Loucy (cell line): ENCODE measurements at regions not wholly inside any gene's neighbourhood (a gene's known extent, or its start where the extent isn't known, plus 50 kb on each side); places are given as distances from the start of the nearest gene placed in this dataset.

Experiments used
- H2AFZ ChIP-seq: fragments of 200-600 bp; sonication (generic); 2 replicates; pipeline ENCODE4 v1.6.0; 2016; ENCODE audit warnings: antibody characterized with exemption, mild to moderate bottlenecking, low read length, moderate library complexity
- H3F3A ChIP-seq: fragments of 200-600 bp; 2 replicates; pipeline ENCODE4 v1.6.0; 2016; ENCODE audit warnings: antibody characterized with exemption, low read depth, mild to moderate bottlenecking
- H3K27me3 ChIP-seq: fragments of 200-600 bp; sonication (generic); 2 replicates; pipeline ENCODE4 v1.6.1; 2014; ENCODE audit warnings: low read length, mild to moderate bottlenecking; ENCODE audit not compliant: insufficient read depth, poor library complexity, severe bottlenecking
- H3K36me3 ChIP-seq: fragments of 200-600 bp; sonication (generic); 2 replicates; pipeline ENCODE4 v1.6.1; 2016; ENCODE audit warnings: low read length; ENCODE audit not compliant: insufficient read depth
- H3K4me1 ChIP-seq: fragments of 200-600 bp; sonication (generic); 2 replicates; pipeline ENCODE4 v1.5.1; 2014; ENCODE audit warnings: low read length, mild to moderate bottlenecking; ENCODE audit not compliant: insufficient read depth, poor library complexity, severe bottlenecking
- H3K4me2 ChIP-seq: fragments of 200-600 bp; sonication (generic); 2 replicates; pipeline ENCODE4 v1.6.0; 2014; ENCODE audit warnings: antibody characterized with exemption, low read length, low read depth, mild to moderate bottlenecking; ENCODE audit not compliant: poor library complexity, severe bottlenecking
- H3K4me3 ChIP-seq: fragments of 200-600 bp; sonication (generic); 2 replicates; pipeline ENCODE4 v1.5.1; 2014; ENCODE audit warnings: low read length, mild to moderate bottlenecking, mixed read lengths; ENCODE audit not compliant: poor library complexity, severe bottlenecking
- H3K79me2 ChIP-seq: fragments of 200-600 bp; sonication (generic); 2 replicates; pipeline ENCODE4 v1.6.1; 2014; ENCODE audit warnings: low read length; ENCODE audit not compliant: insufficient read depth
- H3K9ac ChIP-seq: fragments of 200-600 bp; sonication (generic); 2 replicates; pipeline ENCODE4 v1.6.0; 2014; ENCODE audit warnings: mild to moderate bottlenecking, low read depth, low read length, moderate library complexity; ENCODE audit not compliant: poor library complexity, severe bottlenecking
- H3K9me2 ChIP-seq: fragments of 200-600 bp; sonication (generic); replicated peaks from 2 replicates; pipeline ENCODE4 v1.6.1; 2016; ENCODE audit warnings: low read depth, low read length, mixed read lengths
- H3K9me3 ChIP-seq: fragments of 200-600 bp; sonication (generic); 2 replicates; pipeline ENCODE4 v1.6.1; 2014; ENCODE audit warnings: mild to moderate bottlenecking, antibody characterized with exemption, low read length, low read depth; ENCODE audit not compliant: insufficient read depth
- H4K20me1 ChIP-seq: fragments of 200-600 bp; sonication (generic); 2 replicates; pipeline ENCODE4 v1.6.0; 2014; ENCODE audit warnings: antibody characterized with exemption, low read length, mild to moderate bottlenecking; ENCODE audit not compliant: insufficient read depth, poor library complexity, severe bottlenecking
- EZH2phosphoT487 ChIP-seq: fragments of 200-600 bp; IDR thresholded peaks from 2 replicates; pipeline ENCODE4 v1.6.1; 2018; ENCODE audit warnings: antibody characterized with exemption, mild to moderate bottlenecking, moderate library complexity, borderline replicate concordance
- TF ChIP-seq, protein P1 (sequence below): fragments of 200-600 bp; sonication (generic); conservative IDR thresholded peaks from 2 replicates; pipeline ENCODE4 v1.5.1; 2014; ENCODE audit warnings: mild to moderate bottlenecking, antibody characterized with exemption, low read length

DNA sequence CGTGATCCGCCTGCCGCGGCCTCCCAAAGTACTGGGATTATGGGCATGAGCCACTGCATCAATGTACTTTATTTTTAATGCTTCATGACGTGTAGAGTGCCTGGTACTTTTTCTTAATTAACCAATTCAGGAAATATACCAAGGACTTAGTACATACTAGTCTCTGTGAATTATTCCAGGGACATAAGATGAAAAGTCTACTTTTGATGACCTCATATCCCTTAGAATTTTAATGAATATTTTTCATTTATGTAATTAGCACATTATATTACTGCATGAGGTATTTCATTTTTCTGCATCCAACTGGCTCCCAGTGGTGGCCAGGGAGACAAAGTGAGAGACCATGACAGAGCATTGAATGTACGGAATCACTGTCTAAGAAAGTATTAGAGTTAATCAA, 577.7 kb upstream of the NOVA1 start:
- Histone ChIP-seq H3K79me2 (no peaks in the 10 kb centered on the region), H4K20me1 (no peaks in the 10 kb centered on the region), H3F3A (no peaks in the 10 kb centered on the region), H3K27me3 (no peaks in the 10 kb centered on the region), H3K9me2 (no peaks in the 10 kb centered on the region), H3K4me3 (no peak overlapping the region), H3K36me3 (no peaks in the 10 kb centered on the region), H3K4me2 (no peak overlapping the region), H3K4me1 (no peaks in the 10 kb centered on the region), H3K9me3 (no peaks in the 10 kb centered on the region), H2AFZ (no peak overlapping the region), H3K9ac (no peak overlapping the region)
- TF ChIP-seq EZH2phosphoT487, result no peak
- TF ChIP-seq, protein P1, sequence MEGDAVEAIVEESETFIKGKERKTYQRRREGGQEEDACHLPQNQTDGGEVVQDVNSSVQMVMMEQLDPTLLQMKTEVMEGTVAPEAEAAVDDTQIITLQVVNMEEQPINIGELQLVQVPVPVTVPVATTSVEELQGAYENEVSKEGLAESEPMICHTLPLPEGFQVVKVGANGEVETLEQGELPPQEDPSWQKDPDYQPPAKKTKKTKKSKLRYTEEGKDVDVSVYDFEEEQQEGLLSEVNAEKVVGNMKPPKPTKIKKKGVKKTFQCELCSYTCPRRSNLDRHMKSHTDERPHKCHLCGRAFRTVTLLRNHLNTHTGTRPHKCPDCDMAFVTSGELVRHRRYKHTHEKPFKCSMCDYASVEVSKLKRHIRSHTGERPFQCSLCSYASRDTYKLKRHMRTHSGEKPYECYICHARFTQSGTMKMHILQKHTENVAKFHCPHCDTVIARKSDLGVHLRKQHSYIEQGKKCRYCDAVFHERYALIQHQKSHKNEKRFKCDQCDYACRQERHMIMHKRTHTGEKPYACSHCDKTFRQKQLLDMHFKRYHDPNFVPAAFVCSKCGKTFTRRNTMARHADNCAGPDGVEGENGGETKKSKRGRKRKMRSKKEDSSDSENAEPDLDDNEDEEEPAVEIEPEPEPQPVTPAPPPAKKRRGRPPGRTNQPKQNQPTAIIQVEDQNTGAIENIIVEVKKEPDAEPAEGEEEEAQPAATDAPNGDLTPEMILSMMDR, result no peak

DNA sequence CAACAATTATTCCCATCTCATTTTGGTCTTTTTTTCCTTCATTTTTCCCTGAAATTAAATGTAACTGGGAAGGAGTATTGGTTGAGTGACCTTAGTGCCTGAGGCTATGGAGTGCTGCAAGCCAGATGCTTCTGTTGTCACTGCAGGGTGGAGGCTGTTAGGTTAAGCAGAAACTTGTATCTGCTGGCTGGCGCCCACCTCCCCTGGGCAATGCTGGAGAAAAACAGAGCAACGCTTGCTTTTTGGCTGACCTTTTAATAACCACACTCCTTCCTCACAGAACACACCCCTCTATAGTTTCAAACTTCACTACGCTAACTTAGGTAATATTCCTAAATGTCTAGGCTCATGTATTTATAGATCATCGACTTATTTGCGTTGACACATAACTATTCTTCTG, 583.5 kb upstream of the NOVA1 start:
- Histone ChIP-seq H4K20me1 (no peaks in the 10 kb centered on the region), H3K36me3 (no peaks in the 10 kb centered on the region), H3K4me3 (no peak overlapping the region), H3K9me3 (no peaks in the 10 kb centered on the region), H2AFZ (no peak overlapping the region), H3K4me2 (no peak overlapping the region), H3K79me2 (no peaks in the 10 kb centered on the region), H3K27me3 (no peaks in the 10 kb centered on the region), H3K9ac (no peak overlapping the region), H3F3A (no peaks in the 10 kb centered on the region), H3K4me1 (no peaks in the 10 kb centered on the region), H3K9me2 (no peaks in the 10 kb centered on the region)
- no peak for TF ChIP-seq EZH2phosphoT487
- TF ChIP-seq, protein P1, result no peak

DNA sequence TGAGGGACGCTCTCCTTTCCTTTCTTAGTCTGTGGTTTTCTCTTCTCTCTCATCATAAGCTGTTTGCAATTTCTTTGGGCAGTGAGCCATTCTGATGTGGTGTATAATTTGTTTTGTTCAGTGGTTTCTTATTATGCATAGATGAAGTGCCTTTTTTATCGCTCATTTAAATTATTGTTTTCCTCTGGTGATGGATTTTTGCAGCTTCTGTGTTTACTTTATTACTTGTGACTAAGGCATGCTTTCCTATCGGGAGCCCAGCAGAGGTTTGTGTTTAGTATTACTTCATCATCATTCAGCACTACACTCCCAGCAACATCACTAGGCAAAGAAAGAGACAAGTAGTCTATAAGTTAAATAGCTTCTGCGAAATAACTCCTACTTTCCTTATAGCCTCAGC, 586.6 kb upstream of the NOVA1 start:
- TF ChIP-seq EZH2phosphoT487, result no peak
- TF ChIP-seq, protein P1, result no peak
- Histone ChIP-seq H3K79me2 (no peaks in the 10 kb centered on the region), H3K9me2 (no peaks in the 10 kb centered on the region; the same call in 1 of the 2 replicates)

More for the DNA sequence above, 586.6 kb upstream of the NOVA1 start:
- H3K27me3 ChIP-seq, result no peaks in the 10 kb centered on the region
- no peaks in the 10 kb centered on the region for H3K4me1 ChIP-seq
- no peaks in the 10 kb centered on the region for H3K36me3 ChIP-seq
- no peaks in the 10 kb centered on the region for H3K9me3 ChIP-seq
- no peak overlapping the region for H3K4me3 ChIP-seq
- H2AFZ ChIP-seq, result no peak overlapping the region
- H3F3A ChIP-seq, result no peaks in the 10 kb centered on the region
- H4K20me1 ChIP-seq, result no peaks in the 10 kb centered on the region
- no peak overlapping the region for H3K9ac ChIP-seq
- no peak overlapping the region for H3K4me2 ChIP-seq
